ENCODE measurements at regions not wholly inside any gene's neighbourhood (a gene's known extent, or its start where the extent isn't known, plus 50 kb on each side); places are given as distances from the start of the nearest gene placed in this dataset.

DNA sequence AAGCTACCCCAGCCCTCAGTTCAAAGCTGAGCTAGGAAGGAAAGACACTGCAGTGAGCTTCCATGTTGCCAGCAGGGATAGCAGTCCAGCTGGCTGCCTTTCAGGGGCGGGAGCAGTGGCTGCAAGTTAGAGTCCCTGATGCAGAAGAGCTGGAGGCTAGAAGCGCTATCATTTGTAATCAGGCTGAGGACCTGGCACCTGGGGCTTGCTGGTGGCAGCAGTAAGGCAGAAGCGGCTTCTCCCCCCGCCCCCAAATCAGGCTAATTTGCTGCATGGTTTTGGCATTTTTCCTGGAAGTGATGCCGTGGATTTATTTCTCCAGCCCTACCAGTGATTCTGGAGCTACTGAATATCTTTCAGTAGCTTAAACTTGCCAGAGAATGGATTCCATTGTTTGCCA, 203.3 kb downstream of the CLCN4 start:
- H3K4me3 ChIP-seq (ENCODE audit: low read depth, low read length) = no peak overlapping the region
- TF ChIP-seq CTCF (IDR thresholded peaks at IDR 0.05; ENCODE audit: borderline replicate concordance, insufficient read depth, low read depth, low read length) = no peak

- no peak overlapping the region for H3K4me3 ChIP-seq (ENCODE audit: low read depth, low read length)
- TF ChIP-seq CTCF (IDR thresholded peaks at IDR 0.05; ENCODE audit: borderline replicate concordance, insufficient read depth, low read depth, low read length) = no peak
Measured at GRCh38 chrX:10365532-10366265, 208.9 kb downstream of the CLCN4 start.

DNA sequence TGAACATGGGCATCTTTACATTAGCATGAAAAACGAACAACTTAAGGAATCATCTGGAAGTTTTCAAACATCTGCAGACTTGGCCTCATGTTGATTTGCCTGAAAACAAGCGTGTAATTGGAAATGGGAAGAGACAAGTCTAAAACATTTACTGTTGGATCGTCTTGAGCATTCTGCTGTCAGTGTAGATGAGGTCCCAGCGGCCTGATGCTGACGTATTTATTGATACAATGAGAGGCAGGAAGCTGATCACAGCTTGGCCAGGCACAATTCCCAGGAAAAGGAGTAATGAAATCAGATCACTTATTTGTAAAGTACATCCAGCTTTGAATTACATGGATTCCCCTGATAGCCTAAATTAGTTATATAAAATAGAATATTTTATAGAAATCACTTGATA, 210.6 kb downstream of the CLCN4 start:
- no peak for TF ChIP-seq CTCF (IDR thresholded peaks at IDR 0.05; ENCODE audit: borderline replicate concordance, insufficient read depth, low read depth, low read length)
- H3K4me3 ChIP-seq (ENCODE audit: low read depth, low read length) = no peak overlapping the region

DNA sequence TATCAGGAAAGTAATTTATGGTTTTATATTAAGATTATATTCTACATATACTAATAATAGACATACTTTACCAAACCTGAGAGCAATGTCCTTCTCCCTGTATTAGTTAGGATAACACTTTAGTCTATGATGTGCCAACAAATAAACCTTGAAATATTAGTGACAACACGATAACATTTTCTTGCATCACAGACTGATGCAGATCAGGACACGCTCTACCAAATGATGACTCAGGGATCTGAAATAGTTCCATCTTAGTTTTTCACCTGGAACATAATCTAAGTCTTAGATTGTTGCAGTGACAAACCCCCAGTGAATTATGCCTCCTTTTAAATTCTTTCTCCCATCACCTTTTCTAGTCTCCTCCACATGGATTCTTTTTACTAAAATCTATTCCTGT, 214.2 kb downstream of the CLCN4 start:
- no peak overlapping the region for H3K4me3 ChIP-seq (ENCODE audit: low read depth, low read length)
- TF ChIP-seq CTCF (IDR thresholded peaks at IDR 0.05; ENCODE audit: borderline replicate concordance, insufficient read depth, low read depth, low read length) = no peak

DNA sequence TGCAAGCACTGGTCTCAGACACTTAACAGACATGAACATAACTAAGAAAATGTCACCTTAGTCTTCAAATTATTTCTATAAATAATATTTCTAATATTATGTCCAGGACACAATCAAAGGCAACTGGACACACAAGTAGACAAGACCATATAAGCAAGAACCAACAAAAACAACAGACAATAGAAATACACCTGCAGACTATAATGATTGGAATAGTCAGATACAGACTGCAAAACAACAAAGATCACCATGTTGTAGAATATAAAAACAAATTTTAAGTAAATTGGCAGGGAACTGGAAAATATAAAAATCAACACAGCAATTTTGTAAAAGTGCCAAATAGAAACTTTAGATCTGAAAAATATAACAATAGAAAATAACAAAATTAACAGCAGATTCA, 220.7 kb downstream of the CLCN4 start:
- no peak overlapping the region for H3K4me3 ChIP-seq (ENCODE audit: low read depth, low read length)
- TF ChIP-seq CTCF (IDR thresholded peaks at IDR 0.05; ENCODE audit: borderline replicate concordance, insufficient read depth, low read depth, low read length) = no peak

- no peak overlapping the region for H3K4me3 ChIP-seq (ENCODE audit: low read depth, low read length)
- TF ChIP-seq CTCF (IDR thresholded peaks at IDR 0.05; ENCODE audit: borderline replicate concordance, insufficient read depth, low read depth, low read length) = no peak
Measured at GRCh38 chrX:10379878-10380277, 223.1 kb downstream of the CLCN4 start.

DNA sequence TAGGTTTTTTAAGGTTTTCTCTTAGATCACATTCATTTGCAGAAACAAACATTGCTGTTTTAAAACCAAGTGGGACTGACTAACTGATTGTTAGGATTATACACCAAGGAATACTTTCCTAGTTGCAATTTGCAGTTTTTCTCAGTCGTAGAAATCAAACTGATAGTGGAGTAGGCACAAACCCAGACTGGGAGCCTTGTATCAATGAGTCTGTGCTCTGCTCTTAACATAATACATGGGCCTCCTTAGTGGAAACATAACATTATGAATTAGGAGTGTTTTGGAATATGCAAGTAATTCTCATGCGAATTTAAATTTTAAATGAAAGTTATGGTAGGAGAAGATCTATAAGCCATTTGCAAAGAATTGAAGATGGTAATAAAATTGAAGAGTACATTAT, 223.5 kb downstream of the CLCN4 start:
- TF ChIP-seq CTCF (IDR thresholded peaks at IDR 0.05; ENCODE audit: borderline replicate concordance, insufficient read depth, low read depth, low read length) = no peak
- no peak overlapping the region for H3K4me3 ChIP-seq (ENCODE audit: low read depth, low read length)
